A549 (cell line): ENCODE measurements at regions not wholly inside any gene's neighbourhood (a gene's known extent, or its start where the extent isn't known, plus 50 kb on each side); places are given as distances from the start of the nearest gene placed in this dataset.

Experiments used
- ATAC-seq, 2 experiments: fragments of 200-7000 bp in 1 of 2; fragments of >200 bp in 1 of 2; cut with Nextera tagmentation in 1 of 2; cut with Tn5 transposase in 1 of 2; 3 replicates each; pipeline versions ENCODE4 v1.8.0 to v1.9.1; 2018 to 2020; ENCODE audit warnings: mild to moderate bottlenecking in 1 of 2, moderate library complexity in 1 of 2
- CTCF ChIA-PET: fragments of 300-600 bp; sonication (Branson Sonifier 250); formaldehyde crosslinking; extraction: SDS; loops from one replicate; lab custom pipeline; 2021; ENCODE audit warnings: antibody characterized with exemption, inconsistent platforms; lab: Yijun Ruan, JAX
- POLR2A ChIA-PET: fragments of 350-600 bp; formaldehyde crosslinking; extraction: SDS; loops from one replicate; lab custom pipeline; 2021; ENCODE audit warnings: antibody characterized with exemption, inconsistent platforms; lab: Yijun Ruan, JAX
- DNase-seq, 2 experiments: peaks; one replicate each; pipeline versions ENCODE4 v3.0.0 to v3.0.0-alpha.2; 2011 to 2016; ENCODE audit warnings: low read depth in 1 of 2, low spot score in 1 of 2
- FAIRE-seq: peaks from 2 replicates; lab custom pipeline; 2011; peaks lifted over from hg19 to GRCh38; lab: Jason Lieb, UNC
- H3K27ac ChIP-seq, 2 experiments: fragments of >200 bp; sonication (Bioruptor Twin); formaldehyde crosslinking; 3 replicates each; pipeline ENCODE4 v1.5.1; 2016 to 2017
- H3K4me1 ChIP-seq: fragments of >200 bp; sonication (Bioruptor Twin); formaldehyde crosslinking; 3 replicates; pipeline ENCODE4 v1.6.1; 2016
- H3K4me2 ChIP-seq: fragments of >200 bp; sonication (Bioruptor Twin); formaldehyde crosslinking; 3 replicates; pipeline ENCODE4 v1.6.1; 2016
- H3K4me3 ChIP-seq: fragments of >200 bp; sonication (Bioruptor Twin); formaldehyde crosslinking; 3 replicates; pipeline ENCODE4 v1.5.1; 2016
- H3K9me3 ChIP-seq: fragments of >200 bp; sonication (Bioruptor Twin); formaldehyde crosslinking; 3 replicates; pipeline ENCODE4 v1.6.1; 2016
- BHLHE40 ChIP-seq: IDR thresholded peaks from 2 replicates; pipeline ENCODE4 v1.6.1; 2012; ENCODE audit warnings: low read depth, low read length, inconsistent platforms
- CBX8 ChIP-seq: fragments of 200-600 bp; sonication (generic); IDR thresholded peaks from 2 replicates; pipeline ENCODE4 v1.6.1; 2016
- E2F6 ChIP-seq: IDR thresholded peaks from 2 replicates; pipeline ENCODE4 v1.6.1; 2012; ENCODE audit warnings: low read depth, borderline replicate concordance
- ESRRA ChIP-seq: fragments of 150-350 bp; IDR thresholded peaks from 2 replicates; pipeline ENCODE4 v1.6.1; 2014; ENCODE audit warnings: mild to moderate bottlenecking, low read length, borderline replicate concordance
- FOXS1 ChIP-seq: fragments of 250-450 bp; sonication (Bioruptor Pico); IDR thresholded peaks from 2 replicates; pipeline ENCODE4 v1.5.0; 2020; ENCODE audit warnings: mild to moderate bottlenecking, moderate library complexity
- HOXB13 ChIP-seq: fragments of 250-450 bp; sonication (Bioruptor Pico); IDR thresholded peaks from 2 replicates; pipeline ENCODE4 v1.5.0; 2020; ENCODE audit warnings: low read depth, mild to moderate bottlenecking, moderate library complexity
- HOXB5 ChIP-seq: fragments of 250-450 bp; sonication (Bioruptor Pico); IDR thresholded peaks from 2 replicates; pipeline ENCODE4 v1.5.0; 2020; ENCODE audit warnings: mild to moderate bottlenecking, moderate library complexity
- JUN ChIP-seq, 2 experiments: fragments of >200 bp; sonication (Bioruptor Twin); formaldehyde crosslinking; IDR thresholded peaks; 2 replicates in 1 of 2; 3 replicates in 1 of 2; pipeline ENCODE4 v1.6.1; 2016 to 2017
- MAX ChIP-seq: IDR thresholded peaks from 2 replicates; pipeline ENCODE4 v1.6.1; 2012
- NFE2L2 ChIP-seq: fragments of 150-350 bp; conservative IDR thresholded peaks from 2 replicates; pipeline ENCODE4 v1.6.1; 2014; ENCODE audit warnings: low read length
- NPAS2 ChIP-seq: fragments of 250-450 bp; sonication (Bioruptor Pico); IDR thresholded peaks from 2 replicates; pipeline ENCODE4 v1.8.0; 2022; ENCODE audit warnings: mild to moderate bottlenecking, moderate library complexity, borderline replicate concordance
- PHF8 ChIP-seq: fragments of 200-600 bp; sonication (generic); IDR thresholded peaks from 2 replicates; pipeline ENCODE4 v1.6.1; 2016; ENCODE audit warnings: low read depth, mild to moderate bottlenecking, antibody characterized with exemption, moderate library complexity, borderline replicate concordance
- RAD21 ChIP-seq, 2 experiments: fragments of >200 bp in 1 of 2; sonication (Bioruptor Twin) in 1 of 2; formaldehyde crosslinking in 1 of 2; IDR thresholded peaks in 1 of 2; conservative IDR thresholded peaks in 1 of 2; 2 replicates in 1 of 2; 3 replicates in 1 of 2; pipeline ENCODE4 v1.6.1; 2012 to 2018; ENCODE audit warnings: inconsistent platforms in 1 of 2
- RARB ChIP-seq: fragments of 250-450 bp; sonication (Bioruptor Pico); IDR thresholded peaks from 2 replicates; pipeline ENCODE4 v1.8.0; 2021; ENCODE audit warnings: mild to moderate bottlenecking, moderate library complexity
- REST ChIP-seq: fragments of 200-600 bp; sonication (generic); IDR thresholded peaks from 2 replicates; pipeline ENCODE4 v1.6.1; 2016; ENCODE audit warnings: antibody characterized with exemption, mild to moderate bottlenecking, moderate library complexity
- SREBF2 ChIP-seq: fragments of 450-650 bp; IDR thresholded peaks from 2 replicates; pipeline ENCODE4 v1.6.1; 2014; ENCODE audit warnings: mild to moderate bottlenecking, moderate library complexity
- WGBS: methylation state at CpG from one replicate; pipeline ENCODE4 v1.1.6; 2017; ENCODE audit errors: missing lambda C conversion rate; 5-methylcytosine and 5-hydroxymethylcytosine counted together
- TF ChIP-seq, protein P1 (sequence below): fragments of 150-350 bp; IDR thresholded peaks from 2 replicates; pipeline ENCODE4 v1.6.1; 2014; ENCODE audit warnings: low read depth, mild to moderate bottlenecking, low read length
- TF ChIP-seq, protein P2 (sequence below): fragments of >200 bp; sonication (Bioruptor Twin); formaldehyde crosslinking; IDR thresholded peaks from 2 replicates; pipeline ENCODE4 v1.6.1; 2016
- TF ChIP-seq, protein P3 (sequence below): fragments of >200 bp; sonication (Bioruptor Twin); formaldehyde crosslinking; IDR thresholded peaks from 3 replicates; pipeline ENCODE4 v1.5.1; 2016

- no peak for TF ChIP-seq PHF8
- no peak for TF ChIP-seq MAX
- TF ChIP-seq RAD21 (conservative IDR thresholded peaks at IDR 0.05 in 1 of 2, IDR thresholded peaks at IDR 0.05 in 1 of 2) = no peak
- TF ChIP-seq E2F6 = no peak
Observed at GRCh38 chr6:51489133-51489532, 598.3 kb downstream of the PKHD1 start (continued).

DNA sequence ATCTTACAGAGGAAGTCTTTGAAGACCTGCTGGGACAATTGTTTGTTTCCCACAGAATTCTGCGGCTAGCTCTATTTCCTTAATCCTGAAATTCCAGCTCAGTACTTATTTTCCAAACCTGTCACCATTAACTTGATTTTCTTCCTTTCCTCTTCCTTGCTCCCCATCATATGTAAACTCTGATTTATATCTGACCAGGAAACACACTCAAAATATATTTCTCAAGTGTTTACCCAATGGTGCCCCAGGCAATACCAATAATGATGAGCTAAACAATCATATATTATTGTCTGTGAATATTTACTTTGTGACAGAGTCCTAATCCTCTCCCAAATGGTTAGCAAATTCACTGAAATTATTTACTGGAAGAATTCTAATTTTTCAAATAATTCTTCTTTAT, 597.3 kb downstream of the PKHD1 start:
- no peaks in the 10 kb centered on the region for H3K9me3 ChIP-seq
- TF ChIP-seq NPAS2 (CRISPR knock-in tag) (no peak), CBX8 (no peak), RAD21 (conservative IDR thresholded peaks at IDR 0.05 in 1 of 2, IDR thresholded peaks at IDR 0.05 in 1 of 2) (no peak), BHLHE40 (no peak), NFE2L2 (no peak), FOXS1 (CRISPR knock-in tag) (no peak), ESRRA (no peak), RARB (CRISPR knock-in tag) (no peak), HOXB5 (CRISPR knock-in tag) (no peak)
- TF ChIP-seq, protein P1, sequence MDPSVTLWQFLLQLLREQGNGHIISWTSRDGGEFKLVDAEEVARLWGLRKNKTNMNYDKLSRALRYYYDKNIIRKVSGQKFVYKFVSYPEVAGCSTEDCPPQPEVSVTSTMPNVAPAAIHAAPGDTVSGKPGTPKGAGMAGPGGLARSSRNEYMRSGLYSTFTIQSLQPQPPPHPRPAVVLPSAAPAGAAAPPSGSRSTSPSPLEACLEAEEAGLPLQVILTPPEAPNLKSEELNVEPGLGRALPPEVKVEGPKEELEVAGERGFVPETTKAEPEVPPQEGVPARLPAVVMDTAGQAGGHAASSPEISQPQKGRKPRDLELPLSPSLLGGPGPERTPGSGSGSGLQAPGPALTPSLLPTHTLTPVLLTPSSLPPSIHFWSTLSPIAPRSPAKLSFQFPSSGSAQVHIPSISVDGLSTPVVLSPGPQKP = no peak
- TF ChIP-seq, protein P2, sequence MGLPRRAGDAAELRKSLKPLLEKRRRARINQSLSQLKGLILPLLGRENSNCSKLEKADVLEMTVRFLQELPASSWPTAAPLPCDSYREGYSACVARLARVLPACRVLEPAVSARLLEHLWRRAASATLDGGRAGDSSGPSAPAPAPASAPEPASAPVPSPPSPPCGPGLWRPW = no peak
- TF ChIP-seq, protein P3, sequence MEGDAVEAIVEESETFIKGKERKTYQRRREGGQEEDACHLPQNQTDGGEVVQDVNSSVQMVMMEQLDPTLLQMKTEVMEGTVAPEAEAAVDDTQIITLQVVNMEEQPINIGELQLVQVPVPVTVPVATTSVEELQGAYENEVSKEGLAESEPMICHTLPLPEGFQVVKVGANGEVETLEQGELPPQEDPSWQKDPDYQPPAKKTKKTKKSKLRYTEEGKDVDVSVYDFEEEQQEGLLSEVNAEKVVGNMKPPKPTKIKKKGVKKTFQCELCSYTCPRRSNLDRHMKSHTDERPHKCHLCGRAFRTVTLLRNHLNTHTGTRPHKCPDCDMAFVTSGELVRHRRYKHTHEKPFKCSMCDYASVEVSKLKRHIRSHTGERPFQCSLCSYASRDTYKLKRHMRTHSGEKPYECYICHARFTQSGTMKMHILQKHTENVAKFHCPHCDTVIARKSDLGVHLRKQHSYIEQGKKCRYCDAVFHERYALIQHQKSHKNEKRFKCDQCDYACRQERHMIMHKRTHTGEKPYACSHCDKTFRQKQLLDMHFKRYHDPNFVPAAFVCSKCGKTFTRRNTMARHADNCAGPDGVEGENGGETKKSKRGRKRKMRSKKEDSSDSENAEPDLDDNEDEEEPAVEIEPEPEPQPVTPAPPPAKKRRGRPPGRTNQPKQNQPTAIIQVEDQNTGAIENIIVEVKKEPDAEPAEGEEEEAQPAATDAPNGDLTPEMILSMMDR = no peak
- FAIRE-seq (no peak), DNase-seq (no peak), ATAC-seq (no peak)
- H3K4me2 ChIP-seq = no peak overlapping the region
- CTCF ChIA-PET = no interaction called here
- WGBS = 4% methylated on average over 1 of the region's 1 CpG
- POLR2A ChIA-PET = no interaction called here
- H3K4me1 ChIP-seq = no peaks in the 10 kb centered on the region
- H3K27ac ChIP-seq = no peak overlapping the region
- no peak overlapping the region for H3K4me3 ChIP-seq

- WGBS = 15% methylated on average over 5 of the region's 5 CpGs
- Histone ChIP-seq H3K4me1 (no peaks in the 10 kb centered on the region), H3K4me2 (no peak overlapping the region), H3K27ac (no peak overlapping the region), H3K4me3 (no peak overlapping the region), H3K9me3 (no peaks in the 10 kb centered on the region)
- ATAC-seq (no peak), DNase-seq (no peak), FAIRE-seq (no peak)
- CTCF ChIA-PET = no interaction called here
- TF ChIP-seq E2F6 = no peak
- TF ChIP-seq REST = no peak
- no peak for TF ChIP-seq HOXB13 (CRISPR knock-in tag)
- TF ChIP-seq JUN (IDR thresholded peaks at IDR 0.05) = no peak
- TF ChIP-seq RARB (CRISPR knock-in tag) = no peak
- no peak for TF ChIP-seq SREBF2
- TF ChIP-seq FOXS1 (CRISPR knock-in tag) = no peak
- POLR2A ChIA-PET = no interaction called here
Observed at GRCh38 chr6:51494342-51494741, 593.1 kb downstream of the PKHD1 start.
